MCF 10A (cell line): ENCODE measurements at regions not wholly inside any gene's neighbourhood (a gene's known extent, or its start where the extent isn't known, plus 50 kb on each side); places are given as distances from the start of the nearest gene placed in this dataset.

Experiments used
- BruUV-seq: library from RNA; stranded (reverse); fragments of 400-500 nt; replicated peaks from 2 replicates; lab custom pipeline; 2021; lab: Mats Ljungman, UMichigan
- CTCF ChIA-PET: fragments of 300-600 bp; sonication (Branson Sonifier 250); formaldehyde crosslinking; extraction: SDS; loops from one replicate; lab custom pipeline; 2021; ENCODE audit warnings: antibody characterized with exemption, inconsistent platforms; lab: Yijun Ruan, JAX
- POLR2A ChIA-PET: fragments of 300-600, 350-650 bp; sonication (Branson Sonifier 250); formaldehyde crosslinking; extraction: SDS; loops from one replicate; lab custom pipeline; 2020; ENCODE audit warnings: antibody characterized with exemption, inconsistent platforms; lab: Yijun Ruan, JAX
- DNase-seq: peaks from one replicate; pipeline ENCODE4 v3.0.0-alpha.2; 2018; ENCODE audit not compliant: unreplicated experiment
- H3K27ac Mint-ChIP-seq: one replicate; pipeline ENCODE4 v1.8.0; 2022; ENCODE audit warnings: mild to moderate bottlenecking, low read depth, mixed read lengths; ENCODE audit not compliant: unreplicated experiment
- H3K27me3 Mint-ChIP-seq: one replicate; pipeline ENCODE4 v1.8.0; 2022; ENCODE audit warnings: mixed read lengths; ENCODE audit not compliant: insufficient read depth, unreplicated experiment
- H3K36me3 Mint-ChIP-seq: one replicate; pipeline ENCODE4 v1.8.0; 2022; ENCODE audit warnings: mild to moderate bottlenecking, moderate library complexity, mixed read lengths; ENCODE audit not compliant: insufficient read depth, unreplicated experiment
- H3K4me1 Mint-ChIP-seq: one replicate; pipeline ENCODE4 v1.8.0; 2022; ENCODE audit warnings: mixed read lengths; ENCODE audit not compliant: insufficient read depth, unreplicated experiment
- H3K4me3 Mint-ChIP-seq: one replicate; pipeline ENCODE4 v1.8.0; 2022; ENCODE audit warnings: mild to moderate bottlenecking, moderate library complexity, mixed read lengths; ENCODE audit not compliant: unreplicated experiment
- H3K9me3 Mint-ChIP-seq: one replicate; pipeline ENCODE4 v1.8.0; 2022; ENCODE audit warnings: mixed read lengths; ENCODE audit not compliant: unreplicated experiment
- CTCF ChIP-seq: fragments of 200-600 bp; IDR thresholded peaks from one replicate; pipeline ENCODE4 v1.8.0; 2022; ENCODE audit warnings: antibody characterized with exemption, mild to moderate bottlenecking; ENCODE audit not compliant: unreplicated experiment
- intact Hi-C: fragments of 100-400 bp; cut with micrococcal nuclease; formaldehyde crosslinking; loops from 2 replicates; pipeline ENCODE4 v1.14.1; 2022

GRCh38 chr3:127389913-127390312 is 102.1 kb upstream of the PRR20G start:
- CTCF ChIA-PET, result interaction anchor here (0.6 kb wide), 2 partner anchors 58 to 78 kb away, joined by 3 read pairs; no protein-coding TSS in a partner anchor
- POLR2A ChIA-PET, result interaction anchor here (0.8 kb wide), 1 partner anchor 10 kb away, joined by 3 read pairs; no protein-coding TSS in a partner anchor
- no peaks in the 10 kb centered on the region for H3K27me3 Mint-ChIP-seq
- no peaks in the 10 kb centered on the region for H3K9me3 Mint-ChIP-seq
- peaks cover 7% of the 10 kb centered on the region for H3K4me1 Mint-ChIP-seq
- no peak for DNase-seq
- H3K4me3 Mint-ChIP-seq, result no peak overlapping the region
- TF ChIP-seq CTCF, result no peak
- H3K36me3 Mint-ChIP-seq, result no peaks in the 10 kb centered on the region
- intact Hi-C loops, result no loop called here
- no peak overlapping the region for H3K27ac Mint-ChIP-seq
- BruUV-seq, result no TSS peak

DNA sequence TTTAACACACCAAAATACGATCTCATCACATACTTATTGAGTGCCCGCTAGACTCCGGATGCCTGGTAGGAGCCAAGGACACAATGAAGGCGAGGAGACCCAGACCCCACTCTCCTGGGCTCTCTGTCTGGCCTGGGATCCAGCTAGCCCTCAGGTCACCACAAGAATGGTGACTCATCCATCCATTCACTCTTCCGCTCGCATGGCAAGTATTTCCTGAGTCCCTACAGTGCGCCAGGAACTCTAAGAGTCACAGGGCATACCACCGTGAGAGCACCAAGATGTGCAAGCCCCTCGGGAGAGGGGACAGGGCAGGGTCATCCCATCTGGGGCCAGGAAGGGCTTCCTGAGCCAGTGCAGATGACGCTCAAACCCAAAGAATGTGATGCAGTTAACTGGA is 101.6 kb upstream of the PRR20G start:
- no peak for TF ChIP-seq CTCF
- peaks cover 7% of the 10 kb centered on the region for H3K4me1 Mint-ChIP-seq
- H3K9me3 Mint-ChIP-seq, result no peaks in the 10 kb centered on the region
- ChIA-PET POLR2A (interaction anchor here (0.7 kb wide), 1 partner anchor 1473 kb away, joined by 4 read pairs; no protein-coding TSS in a partner anchor), CTCF (interaction anchor here (0.6 to 0.7 kb wide), 2 partner anchors 13 to 58 kb away, joined by 3 read pairs; no protein-coding TSS in a partner anchor)
- intact Hi-C loops, result no loop called here
- peaks cover under 1% of the 10 kb centered on the region for H3K27me3 Mint-ChIP-seq
- no peak overlapping the region for H3K27ac Mint-ChIP-seq
- peak; percentile 46 for DNase-seq
- no peak overlapping the region for H3K4me3 Mint-ChIP-seq
- no peaks in the 10 kb centered on the region for H3K36me3 Mint-ChIP-seq
- no TSS peak for BruUV-seq

- TF ChIP-seq CTCF, result no peak
- H3K4me3 Mint-ChIP-seq, result no peak overlapping the region
- peaks cover 7% of the 10 kb centered on the region for H3K4me1 Mint-ChIP-seq
- no peaks in the 10 kb centered on the region for H3K9me3 Mint-ChIP-seq
- intact Hi-C loops, result no loop called here
- ChIA-PET POLR2A (no interaction called here), CTCF (interaction anchor here (0.6 to 0.7 kb wide), 2 partner anchors 12 to 301 kb away, joined by 3 read pairs; no protein-coding TSS in a partner anchor)
- H3K36me3 Mint-ChIP-seq, result no peaks in the 10 kb centered on the region
- no TSS peak for BruUV-seq
- DNase-seq, result no peak
- no peak overlapping the region for H3K27ac Mint-ChIP-seq
- peaks cover 10% of the 10 kb centered on the region for H3K27me3 Mint-ChIP-seq
Observed at GRCh38 chr3:127388427-127388826, 100.6 kb upstream of the PRR20G start.

- TF ChIP-seq CTCF, result no peak
- Mint-ChIP-seq H3K27ac (no peak overlapping the region), H3K9me3 (no peaks in the 10 kb centered on the region), H3K4me1 (peaks cover 7% of the 10 kb centered on the region), H3K4me3 (no peak overlapping the region), H3K27me3 (peaks cover 18% of the 10 kb centered on the region), H3K36me3 (no peaks in the 10 kb centered on the region)
- intact Hi-C loops, result no loop called here
- no TSS peak for BruUV-seq
- ChIA-PET CTCF (no interaction called here), POLR2A (no interaction called here)
- no peak for DNase-seq
Observed at GRCh38 chr3:127387556-127388153, 99.8 kb upstream of the PRR20G start.
